Hepatocyte (in vitro differentiated cells): ENCODE measurements at regions not wholly inside any gene's neighbourhood (a gene's known extent, or its start where the extent isn't known, plus 50 kb on each side); places are given as distances from the start of the nearest gene placed in this dataset.
"Not testable (repeated sequence)": the region's sequence is repeated elsewhere in the genome, so short reads cannot be mapped to it uniquely, and the experiment has no call there.

Experiments used
- DNase-seq: peaks from one replicate; pipeline ENCODE4 v3.0.0-alpha.2; 2016; ENCODE audit warnings: low spot score
- H2AFZ ChIP-seq: fragments of 200-600 bp; sonication (generic); 2 replicates; pipeline ENCODE4 v1.6.0; 2016; ENCODE audit warnings: antibody characterized with exemption, mild to moderate bottlenecking
- H3K27ac ChIP-seq: fragments of 200-600 bp; sonication (generic); 2 replicates; pipeline ENCODE4 v1.5.1; 2016; ENCODE audit warnings: mild to moderate bottlenecking
- H3K27me3 ChIP-seq: fragments of 200-600 bp; sonication (generic); 2 replicates; pipeline ENCODE4 v1.6.1; 2016
- H3K36me3 ChIP-seq: fragments of 200-600 bp; sonication (generic); replicated peaks from 2 replicates; pipeline ENCODE4 v1.5.1; 2016; ENCODE audit warnings: low read depth; ENCODE audit not compliant: insufficient read depth
- H3K4me1 ChIP-seq: fragments of 200-600 bp; sonication (generic); 2 replicates; pipeline ENCODE4 v1.5.1; 2016; ENCODE audit warnings: mild to moderate bottlenecking, moderate library complexity; ENCODE audit not compliant: insufficient read depth
- H3K4me2 ChIP-seq: fragments of 200-600 bp; sonication (generic); 2 replicates; pipeline ENCODE4 v1.6.0; 2016
- H3K4me3 ChIP-seq: fragments of 200-600 bp; sonication (generic); 2 replicates; pipeline ENCODE4 v1.5.1; 2016; ENCODE audit warnings: mild to moderate bottlenecking
- H3K79me2 ChIP-seq: fragments of 200-600 bp; sonication (generic); 2 replicates; pipeline ENCODE4 v1.6.0; 2017; ENCODE audit warnings: mild to moderate bottlenecking
- H3K9me2 ChIP-seq: fragments of 200-600 bp; sonication (generic); replicated peaks from 2 replicates; pipeline ENCODE4 v1.6.0; 2017; ENCODE audit warnings: mild to moderate bottlenecking; ENCODE audit not compliant: insufficient read depth
- H3K9me3 ChIP-seq: fragments of 200-600 bp; sonication (generic); 2 replicates; pipeline ENCODE4 v1.5.1; 2016; ENCODE audit warnings: low read depth, mild to moderate bottlenecking
- H4K20me1 ChIP-seq: fragments of 200-600 bp; sonication (generic); 2 replicates; pipeline ENCODE4 v1.6.0; 2016; ENCODE audit warnings: mild to moderate bottlenecking; ENCODE audit not compliant: insufficient read depth, poor library complexity, severe bottlenecking
- EZH2 ChIP-seq: fragments of 200-600 bp; sonication (generic); IDR thresholded peaks from 2 replicates; pipeline ENCODE4 v1.6.1; 2016; ENCODE audit warnings: antibody characterized with exemption, mild to moderate bottlenecking, borderline replicate concordance
- EZH2phosphoT487 ChIP-seq: fragments of 200-600 bp; sonication (generic); IDR thresholded peaks from one replicate; pipeline ENCODE4 v1.6.1; 2018; ENCODE audit warnings: antibody characterized with exemption, mild to moderate bottlenecking, low read depth, moderate library complexity; ENCODE audit not compliant: unreplicated experiment, severe bottlenecking
- WGBS: methylation state at CpG from one replicate; pipeline ENCODE4 v1.1.6; 2016; ENCODE audit warnings: low lambda C conversion rate; ENCODE audit errors: missing lambda C conversion rate; 5-methylcytosine and 5-hydroxymethylcytosine counted together
- TF ChIP-seq, protein P1 (sequence below): fragments of 200-600 bp; sonication (generic); IDR thresholded peaks from 2 replicates; pipeline ENCODE4 v1.5.1; 2016; ENCODE audit warnings: antibody characterized with exemption, mild to moderate bottlenecking; ENCODE audit not compliant: poor library complexity

DNA sequence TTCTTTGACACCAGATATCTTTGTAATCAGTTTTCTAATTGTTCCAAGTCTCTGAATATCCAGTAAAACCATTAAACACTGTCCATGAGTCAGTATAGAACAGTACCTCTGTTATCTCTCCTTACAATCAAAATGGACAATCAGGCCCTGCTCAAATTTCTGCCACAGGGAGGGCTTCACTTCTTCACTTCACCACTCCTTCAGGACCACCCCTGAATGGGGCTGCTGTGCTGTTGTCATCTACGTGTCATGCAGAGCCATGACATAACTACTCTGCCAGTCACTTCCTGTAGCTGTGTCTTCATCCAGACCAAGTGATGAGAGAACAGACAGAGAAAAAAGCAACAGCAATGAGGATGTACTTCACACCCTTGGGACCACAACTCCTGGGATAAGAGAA lies 116.9 kb downstream of the TANC2 start:
- no peaks in the 10 kb centered on the region for H3K27me3 ChIP-seq
- no peaks in the 10 kb centered on the region for H4K20me1 ChIP-seq
- no peak overlapping the region for H3K4me3 ChIP-seq
- no peak overlapping the region for H3K27ac ChIP-seq
- no peak for DNase-seq
- 91% methylated on average over 1 of the region's 1 CpG for WGBS
- no peak overlapping the region for H2AFZ ChIP-seq
- no peaks in the 10 kb centered on the region for H3K4me1 ChIP-seq
- no peaks in the 10 kb centered on the region for H3K9me3 ChIP-seq
- H3K4me2 ChIP-seq = no peak overlapping the region
- no peaks in the 10 kb centered on the region for H3K36me3 ChIP-seq
- no peaks in the 10 kb centered on the region for H3K9me2 ChIP-seq
- peaks cover 3% of the 10 kb centered on the region for H3K79me2 ChIP-seq
- TF ChIP-seq EZH2phosphoT487 (no peak), EZH2 (no peak)
- TF ChIP-seq, protein P1, sequence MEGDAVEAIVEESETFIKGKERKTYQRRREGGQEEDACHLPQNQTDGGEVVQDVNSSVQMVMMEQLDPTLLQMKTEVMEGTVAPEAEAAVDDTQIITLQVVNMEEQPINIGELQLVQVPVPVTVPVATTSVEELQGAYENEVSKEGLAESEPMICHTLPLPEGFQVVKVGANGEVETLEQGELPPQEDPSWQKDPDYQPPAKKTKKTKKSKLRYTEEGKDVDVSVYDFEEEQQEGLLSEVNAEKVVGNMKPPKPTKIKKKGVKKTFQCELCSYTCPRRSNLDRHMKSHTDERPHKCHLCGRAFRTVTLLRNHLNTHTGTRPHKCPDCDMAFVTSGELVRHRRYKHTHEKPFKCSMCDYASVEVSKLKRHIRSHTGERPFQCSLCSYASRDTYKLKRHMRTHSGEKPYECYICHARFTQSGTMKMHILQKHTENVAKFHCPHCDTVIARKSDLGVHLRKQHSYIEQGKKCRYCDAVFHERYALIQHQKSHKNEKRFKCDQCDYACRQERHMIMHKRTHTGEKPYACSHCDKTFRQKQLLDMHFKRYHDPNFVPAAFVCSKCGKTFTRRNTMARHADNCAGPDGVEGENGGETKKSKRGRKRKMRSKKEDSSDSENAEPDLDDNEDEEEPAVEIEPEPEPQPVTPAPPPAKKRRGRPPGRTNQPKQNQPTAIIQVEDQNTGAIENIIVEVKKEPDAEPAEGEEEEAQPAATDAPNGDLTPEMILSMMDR = no peak

GRCh38 chr17:63086483-63087185 lies 120.6 kb downstream of the TANC2 start:
- no peak overlapping the region for H2AFZ ChIP-seq
- no peak for DNase-seq
- no peaks in the 10 kb centered on the region for H3K27me3 ChIP-seq
- H3K4me3 ChIP-seq = no peak overlapping the region
- H3K4me1 ChIP-seq = no peaks in the 10 kb centered on the region
- TF ChIP-seq EZH2 (no peak), EZH2phosphoT487 (no peak)
- TF ChIP-seq, protein P1 = no peak
- no peaks in the 10 kb centered on the region for H3K9me2 ChIP-seq
- no peaks in the 10 kb centered on the region for H3K36me3 ChIP-seq
- H3K9me3 ChIP-seq = no peaks in the 10 kb centered on the region
- no peak overlapping the region for H3K27ac ChIP-seq
- no peaks in the 10 kb centered on the region for H4K20me1 ChIP-seq
- peaks cover 3% of the 10 kb centered on the region for H3K79me2 ChIP-seq
- 97% methylated on average over 9 of the region's 9 CpGs for WGBS
- no peak overlapping the region for H3K4me2 ChIP-seq

DNA sequence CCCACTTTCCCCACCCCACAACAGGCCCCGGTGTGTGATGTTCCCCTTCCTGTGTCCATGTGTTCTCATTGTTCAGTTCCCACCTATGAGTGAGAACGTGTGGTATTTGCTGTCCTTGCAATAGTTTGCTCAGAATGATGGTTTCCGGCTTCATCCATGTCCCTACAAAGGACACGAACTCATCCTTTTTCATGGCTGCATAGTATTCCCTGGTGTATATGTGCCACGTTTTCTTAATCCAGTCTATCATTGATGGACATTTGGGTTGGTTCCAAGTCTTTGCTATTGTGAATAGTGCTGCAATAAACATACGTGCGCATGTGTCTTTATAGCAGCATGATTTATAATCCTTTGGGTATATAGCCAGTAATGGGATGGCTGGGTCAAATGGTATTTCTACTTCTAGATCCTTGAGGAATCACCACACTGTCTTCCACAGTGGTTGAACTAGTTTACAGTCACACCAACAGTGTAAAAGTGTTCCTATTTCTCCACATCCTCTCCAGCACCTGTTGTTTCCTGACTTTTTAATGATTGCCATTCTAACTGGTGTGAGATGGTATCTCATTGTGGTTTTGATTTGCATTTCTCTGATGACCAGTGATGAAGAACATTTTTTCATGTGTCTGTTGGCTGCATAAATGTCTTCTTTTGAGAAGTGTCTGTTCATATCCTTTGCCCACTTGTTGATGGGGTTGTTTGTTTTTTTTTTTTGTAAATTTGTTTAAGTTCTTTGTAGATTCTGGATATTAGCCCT lies 124.5 kb downstream of the TANC2 start:
- H3K27ac ChIP-seq, H3K36me3 ChIP-seq, H3K27me3 ChIP-seq, DNase-seq, H2AFZ ChIP-seq, H3K9me3 ChIP-seq, H3K9me2 ChIP-seq, H3K4me1 ChIP-seq, H3K4me2 ChIP-seq, H3K4me3 ChIP-seq, H4K20me1 ChIP-seq: not testable (repeated sequence)
- H3K79me2 ChIP-seq = peaks cover 20% of the 10 kb centered on the region
- WGBS = 93% methylated on average over 7 of the region's 7 CpGs

DNA sequence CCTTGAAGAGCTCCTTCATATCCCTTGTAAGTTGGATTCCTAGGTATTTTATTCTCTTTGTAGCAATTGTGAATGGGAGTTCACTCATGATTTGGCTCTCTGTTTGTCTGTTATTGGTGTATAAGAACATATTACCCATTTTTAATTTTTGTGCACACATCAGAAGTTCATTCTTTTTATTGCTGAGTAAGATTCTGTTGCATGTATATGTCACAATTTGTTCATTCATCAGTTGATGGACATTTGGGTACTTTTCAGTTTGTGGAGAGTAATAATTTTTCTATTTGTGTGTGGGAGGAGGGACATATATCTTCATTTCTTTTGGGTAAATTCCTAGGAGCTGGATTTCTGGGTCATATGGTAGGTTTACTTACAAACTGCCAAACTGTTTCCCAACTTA lies 125.9 kb downstream of the TANC2 start:
- H3K79me2 ChIP-seq = peaks cover 22% of the 10 kb centered on the region
- not testable (repeated sequence) for H2AFZ ChIP-seq, H3K4me2 ChIP-seq, H3K27me3 ChIP-seq, H3K4me3 ChIP-seq, H4K20me1 ChIP-seq, H3K9me3 ChIP-seq, DNase-seq, H3K9me2 ChIP-seq, H3K4me1 ChIP-seq, H3K36me3 ChIP-seq, H3K27ac ChIP-seq
